Stimulated activated CD4-positive, alpha-beta T cell treated with anti-CD3 and anti-CD28 coated beads, TNF-alpha, amount 100 ng/mL, for 24 hours (primary cell): ENCODE measurements at regions not wholly inside any gene's neighbourhood (a gene's known extent, or its start where the extent isn't known, plus 50 kb on each side); places are given as distances from the start of the nearest gene placed in this dataset.
"Not testable (repeated sequence)": the region's sequence is repeated elsewhere in the genome, so short reads cannot be mapped to it uniquely, and the experiment has no call there.

ENCODE experiments used
- DNase-seq, 3 experiments: peaks; one replicate each; pipeline ENCODE4 v3.0.0-alpha.2; 2020; ENCODE audit warnings: low read depth in 3 of 3

GRCh38 chr14:85907536-85907935 lies 377.6 kb downstream of the FLRT2 start:
- DNase-seq = no peak

- DNase-seq = no peak
Measured at GRCh38 chr14:85897808-85898207, 367.9 kb downstream of the FLRT2 start.

- no peak for DNase-seq
Measured at GRCh38 chr14:85895603-85896002, 365.7 kb downstream of the FLRT2 start.

GRCh38 chr14:85892251-85892650 lies 362.3 kb downstream of the FLRT2 start:
- no peak for DNase-seq

GRCh38 chr14:85883966-85884365 lies 354.0 kb downstream of the FLRT2 start:
- DNase-seq = no peak

- no peak for DNase-seq
Measured at GRCh38 chr14:85883101-85883500, 353.2 kb downstream of the FLRT2 start.

- DNase-seq = no peak
Measured at GRCh38 chr14:85881935-85882334, 352.0 kb downstream of the FLRT2 start.

GRCh38 chr14:85878874-85879273 lies 348.9 kb downstream of the FLRT2 start:
- no peak for DNase-seq

- no peak for DNase-seq
Measured at GRCh38 chr14:85873006-85873405, 343.1 kb downstream of the FLRT2 start.

- DNase-seq = no peak
Measured at GRCh38 chr14:85867450-85867849, 337.5 kb downstream of the FLRT2 start.

GRCh38 chr14:85865701-85866100 lies 335.8 kb downstream of the FLRT2 start:
- no peak for DNase-seq

- DNase-seq = no peak
Measured at GRCh38 chr14:85858634-85859033, 328.7 kb downstream of the FLRT2 start.

GRCh38 chr14:85856430-85856829 lies 326.5 kb downstream of the FLRT2 start:
- DNase-seq = no peak

GRCh38 chr14:85853996-85854526 lies 324.1 kb downstream of the FLRT2 start:
- DNase-seq = no peak

GRCh38 chr14:85852906-85853305 lies 323.0 kb downstream of the FLRT2 start:
- DNase-seq = no peak

- not testable (repeated sequence) for DNase-seq
Measured at GRCh38 chr14:85852123-85852522, 322.2 kb downstream of the FLRT2 start.

- not testable (repeated sequence) for DNase-seq
Measured at GRCh38 chr14:85830549-85830948, 300.6 kb downstream of the FLRT2 start.

- not testable (repeated sequence) for DNase-seq
Measured at GRCh38 chr14:85829601-85830000, 299.7 kb downstream of the FLRT2 start.

GRCh38 chr14:85824526-85824925 lies 294.6 kb downstream of the FLRT2 start:
- DNase-seq = no peak

- no peak for DNase-seq
Measured at GRCh38 chr14:85822236-85822635, 292.3 kb downstream of the FLRT2 start.

- DNase-seq = no peak
Measured at GRCh38 chr14:85817430-85817829, 287.5 kb downstream of the FLRT2 start.

GRCh38 chr14:85813040-85813439 lies 283.1 kb downstream of the FLRT2 start:
- DNase-seq = no peak

- DNase-seq = no peak
Measured at GRCh38 chr14:85811340-85811739, 281.4 kb downstream of the FLRT2 start.

- DNase-seq = no peak
Measured at GRCh38 chr14:85799668-85800067, 269.7 kb downstream of the FLRT2 start.
